Renal pelvis (tissue), 1 donor: ENCODE measurements at regions not wholly inside any gene's neighbourhood (a gene's known extent, or its start where the extent isn't known, plus 50 kb on each side); places are given as distances from the start of the nearest gene placed in this dataset.
"Not testable (repeated sequence)": the region's sequence is repeated elsewhere in the genome, so short reads cannot be mapped to it uniquely, and the experiment has no call there.

ENCODE experiments used
- DNase-seq: peaks from one replicate; pipeline ENCODE4 v3.0.0-alpha.2; 2013

DNA sequence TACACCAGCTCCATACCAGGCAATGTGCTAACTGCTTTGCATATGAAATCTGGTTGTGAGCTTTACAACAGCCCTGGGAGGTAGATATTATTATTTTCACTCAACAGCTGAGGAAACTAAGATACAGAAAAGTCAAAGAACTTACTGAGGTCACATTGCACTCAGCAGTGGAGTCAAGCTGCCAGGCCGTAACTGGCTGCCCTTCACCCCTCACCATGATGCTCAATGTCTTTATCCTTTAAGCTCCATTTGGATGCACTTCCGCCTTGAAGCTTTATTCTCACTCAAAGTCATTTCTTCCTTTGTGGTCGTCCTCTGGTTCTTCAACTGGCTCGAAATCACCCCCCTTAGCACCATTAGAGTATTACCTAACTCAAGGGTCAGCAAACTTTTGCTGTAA is 81.7 kb upstream of the RALGPS2 start:
- DNase-seq: no peak

GRCh38 chr1:178643831-178644230 is 81.2 kb upstream of the RALGPS2 start:
- no peak for DNase-seq

DNA sequence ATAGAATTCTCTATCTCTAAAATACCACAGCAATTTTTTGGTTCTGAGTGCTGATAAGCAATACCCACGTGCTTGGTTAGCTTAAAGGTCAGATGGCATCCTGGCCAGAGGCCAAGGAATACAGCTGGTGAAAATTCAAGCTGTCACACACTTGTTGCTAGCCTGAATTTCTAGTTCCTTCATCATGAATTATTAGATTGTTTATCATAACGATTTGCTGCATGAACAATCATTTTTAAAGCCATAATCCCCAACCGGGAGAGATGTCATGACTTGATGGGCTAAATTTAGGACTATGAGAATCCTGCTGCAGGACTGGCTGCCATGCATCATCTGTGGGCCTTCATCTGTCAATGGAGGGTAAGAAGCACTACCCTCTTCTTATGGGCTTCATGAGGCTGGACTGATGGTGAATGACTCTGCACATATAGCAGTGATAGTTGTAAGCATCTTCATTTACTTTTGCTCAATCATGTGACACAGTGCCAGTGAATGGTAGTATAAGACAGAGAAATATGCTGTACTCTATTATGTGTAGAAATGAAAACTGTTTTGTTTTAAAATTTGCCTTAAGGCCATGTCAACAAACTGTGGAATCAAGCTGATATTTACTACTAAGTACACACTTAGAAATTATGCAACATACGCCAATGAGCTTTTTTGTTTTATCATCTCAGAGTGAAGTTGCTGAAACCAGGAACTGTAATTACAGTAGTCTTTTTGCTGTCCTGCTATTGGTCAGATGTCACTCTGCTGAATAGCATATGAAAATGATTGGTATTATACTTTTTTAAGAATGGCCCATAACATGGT is 80.5 kb upstream of the RALGPS2 start:
- DNase-seq: no peak

DNA sequence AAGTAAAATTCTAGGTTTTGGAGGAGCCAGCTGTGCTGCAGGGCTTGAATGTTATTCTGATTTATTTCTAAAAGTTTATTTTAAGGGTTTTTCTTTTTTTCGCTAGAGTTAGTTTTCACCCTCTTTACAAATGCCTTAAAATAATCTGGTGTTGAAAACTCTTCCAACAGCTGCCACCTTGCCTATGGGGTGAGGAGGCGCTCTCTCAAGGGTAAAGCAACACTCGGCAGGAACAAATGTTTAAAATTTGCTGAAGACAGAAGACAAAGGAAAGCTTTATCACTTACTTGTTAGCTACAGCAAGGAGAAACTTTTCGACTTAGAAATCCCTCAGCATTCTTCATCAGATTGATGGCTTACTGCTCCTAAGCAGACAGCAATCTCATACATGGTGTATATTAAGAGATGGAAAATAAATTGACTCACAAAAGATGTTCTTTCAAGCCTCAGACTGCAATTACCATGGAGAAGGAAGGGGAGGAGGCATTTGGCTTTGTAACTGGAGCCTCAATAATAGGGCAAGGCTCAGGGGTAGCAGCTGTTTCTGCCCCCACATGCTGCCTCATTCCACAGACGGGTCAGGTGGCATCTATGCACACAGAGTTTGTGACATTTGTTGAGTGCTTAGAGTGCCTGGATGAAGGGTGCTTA is 79.8 kb upstream of the RALGPS2 start:
- DNase-seq: no peak

GRCh38 chr1:178645808-178646200 is 79.2 kb upstream of the RALGPS2 start:
- DNase-seq: no peak

DNA sequence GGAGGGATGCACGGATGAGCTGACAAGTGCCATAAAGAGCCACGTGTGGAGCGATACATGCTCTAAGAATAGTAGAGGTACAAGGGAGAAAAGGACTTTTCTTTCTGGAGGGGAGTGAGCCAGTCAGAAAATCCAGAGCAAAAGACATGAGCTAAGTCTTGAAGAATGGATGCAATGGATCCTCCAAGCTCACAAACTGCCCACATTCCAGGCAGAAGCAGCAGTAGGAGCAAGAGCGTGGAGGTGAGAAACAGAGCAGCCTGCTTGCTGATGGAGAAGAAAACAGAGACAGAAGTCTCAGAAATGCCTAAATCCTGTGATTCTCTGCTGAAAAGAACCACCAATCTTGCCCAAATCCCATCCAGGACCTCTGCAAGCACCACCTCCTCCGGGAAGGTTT is 78.2 kb upstream of the RALGPS2 start:
- DNase-seq: no peak

GRCh38 chr1:178648151-178648550 is 76.9 kb upstream of the RALGPS2 start:
- no peak for DNase-seq

DNA sequence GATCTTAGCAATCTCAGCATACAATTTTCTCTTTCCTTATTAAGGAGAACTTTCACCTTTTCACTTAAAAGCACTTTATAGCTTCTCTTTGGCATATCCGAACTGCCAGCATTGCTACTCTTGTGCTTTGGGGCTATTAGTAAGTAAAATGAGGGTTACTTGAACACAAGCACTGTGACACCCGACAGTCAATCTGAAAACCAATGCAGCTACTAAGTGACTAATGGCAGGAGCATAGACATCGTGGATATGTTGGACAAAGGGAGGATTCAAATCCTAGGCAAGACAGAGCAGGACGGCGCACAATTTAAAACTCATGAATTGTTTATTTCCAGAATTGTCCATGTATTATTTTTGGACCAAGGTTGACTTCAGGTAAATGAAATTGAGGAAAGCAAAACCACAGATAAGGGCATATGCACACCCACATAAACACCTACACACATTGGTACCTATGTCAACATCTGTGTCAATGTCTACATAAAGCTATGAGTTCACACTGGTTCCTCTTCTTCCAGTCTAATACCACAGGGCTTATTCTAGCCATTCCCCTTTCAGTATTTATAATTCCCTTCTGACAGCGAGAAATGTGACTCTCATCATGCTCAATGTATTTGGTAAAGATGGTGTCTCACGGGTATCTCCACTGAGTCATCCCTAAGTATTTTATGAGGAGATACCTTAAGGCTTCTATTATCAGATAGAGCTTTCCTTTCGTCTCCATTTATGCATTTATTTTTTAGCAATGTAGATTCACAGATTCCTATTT is 75.3 kb upstream of the RALGPS2 start:
- DNase-seq: no peak

GRCh38 chr1:178650934-178651511 is 74.0 kb upstream of the RALGPS2 start:
- no peak for DNase-seq

- no peak for DNase-seq
Observed at GRCh38 chr1:178651742-178652141, 73.3 kb upstream of the RALGPS2 start.

- DNase-seq: no peak
Observed at GRCh38 chr1:178652506-178653490, 72.2 kb upstream of the RALGPS2 start.

- DNase-seq: no peak
Observed at GRCh38 chr1:178659789-178660208, 65.2 kb upstream of the RALGPS2 start.

DNA sequence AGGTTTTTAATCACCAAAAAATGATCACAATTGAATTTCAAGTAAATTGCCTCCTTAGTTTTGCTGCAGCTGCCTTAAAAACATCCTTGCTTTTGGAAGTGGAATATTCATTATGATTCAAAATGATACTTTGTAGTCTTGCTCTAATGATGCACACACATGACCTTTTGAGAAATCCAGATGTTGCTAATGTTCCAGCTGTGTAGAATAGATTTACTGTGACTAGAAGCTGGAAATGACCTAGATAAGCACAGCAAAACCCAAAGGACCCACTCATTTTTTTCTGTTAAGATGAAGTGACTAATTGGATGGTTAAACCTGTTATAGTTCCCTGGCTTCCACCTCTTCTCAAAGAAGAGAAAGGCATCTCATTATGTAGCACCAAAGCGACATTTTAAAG is 64.6 kb upstream of the RALGPS2 start:
- DNase-seq: no peak

- no peak for DNase-seq
Observed at GRCh38 chr1:178664278-178664677, 60.8 kb upstream of the RALGPS2 start.

GRCh38 chr1:178665579-178665978 is 59.5 kb upstream of the RALGPS2 start:
- DNase-seq: no peak

- not testable (repeated sequence) for DNase-seq
Observed at GRCh38 chr1:178666891-178667290, 58.2 kb upstream of the RALGPS2 start.

DNA sequence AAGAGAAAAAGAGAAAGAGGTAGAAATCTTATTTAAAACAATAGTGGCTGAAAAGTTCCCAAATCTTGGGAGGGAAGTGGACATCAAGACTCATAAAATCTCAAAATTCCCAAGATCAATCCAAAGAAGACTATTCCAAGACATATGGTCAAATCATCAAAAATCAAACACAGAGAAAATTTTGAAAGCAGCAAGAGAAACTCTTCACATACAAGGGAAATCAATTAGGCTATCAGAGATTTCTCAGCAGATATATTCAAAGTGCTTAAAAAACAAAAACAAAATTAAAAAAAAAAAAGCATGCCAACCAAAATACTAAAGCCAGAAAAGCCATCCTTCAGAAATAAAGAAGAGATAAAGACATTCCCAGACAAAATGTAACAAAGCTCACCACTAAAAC is 52.6 kb upstream of the RALGPS2 start:
- DNase-seq: no peak

DNA sequence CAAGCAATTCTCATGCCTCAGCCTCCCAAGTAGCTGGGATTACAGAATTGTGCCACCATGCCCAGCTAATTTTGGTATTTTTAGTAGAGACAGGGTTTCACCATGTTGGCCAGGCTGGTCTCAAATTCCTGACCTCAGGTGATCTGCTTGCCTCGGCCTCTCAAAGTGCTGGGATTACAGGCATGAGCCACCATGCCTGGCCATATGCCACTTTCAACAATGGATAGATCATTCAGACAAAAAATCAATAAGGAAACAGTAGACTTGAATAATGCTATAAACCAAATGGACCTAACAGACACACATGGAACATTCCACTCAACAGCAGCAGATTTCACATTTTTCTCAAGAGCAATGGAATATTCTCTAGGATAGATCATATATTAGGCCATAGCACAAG is 50.5 kb upstream of the RALGPS2 start:
- not testable (repeated sequence) for DNase-seq
